A673 (cell line): ENCODE measurements at regions not wholly inside any gene's neighbourhood (a gene's known extent, or its start where the extent isn't known, plus 50 kb on each side); places are given as distances from the start of the nearest gene placed in this dataset.
A peak's percentile ranks its signal among the peaks of the same experiment; 100 is the strongest.

Experiments used
- BruUV-seq: library from RNA; stranded (reverse); fragments of 400-500 nt; replicated peaks from 2 replicates; lab custom pipeline; 2021; lab: Mats Ljungman, UMichigan
- CTCF ChIA-PET: fragments of 300-600 bp; sonication (Branson Sonifier 250); formaldehyde crosslinking; loops from one replicate; lab custom pipeline; 2022; ENCODE audit warnings: antibody characterized with exemption; lab: Charles Lee
- POLR2A ChIA-PET: fragments of 300-600 bp; sonication (Branson Sonifier 250); formaldehyde crosslinking; loops from one replicate; lab custom pipeline; 2022; ENCODE audit warnings: antibody characterized with exemption; ENCODE audit not compliant: low non-redundant PET; lab: Charles Lee
- DNase-seq: peaks from one replicate; pipeline ENCODE4 v3.0.0-alpha.2; 2015; ENCODE audit warnings: low spot score
- H3K27ac ChIP-seq: fragments of 200-600 bp; sonication (generic); 2 replicates; pipeline ENCODE4 v1.5.1; 2016; ENCODE audit warnings: mixed run types, low read depth, mild to moderate bottlenecking, mixed read lengths, antibody characterized with exemption, low read length; ENCODE audit not compliant: poor library complexity, severe bottlenecking
- H3K27me3 ChIP-seq: fragments of 200-600 bp; sonication (generic); replicated peaks from 2 replicates; pipeline ENCODE4 v1.6.1; 2017; ENCODE audit warnings: mixed run types, low read depth, mild to moderate bottlenecking, mixed read lengths, antibody characterized with exemption, low read length; ENCODE audit not compliant: insufficient read depth, poor library complexity
- H3K36me3 ChIP-seq: fragments of 200-600 bp; sonication (generic); 2 replicates; pipeline ENCODE4 v1.6.1; 2016; ENCODE audit warnings: mixed run types, mild to moderate bottlenecking, mixed read lengths, antibody characterized with exemption, low read length; ENCODE audit not compliant: insufficient read depth, poor library complexity, severe bottlenecking
- H3K4me1 ChIP-seq: fragments of 200-600 bp; sonication (generic); 2 replicates; pipeline ENCODE4 v1.6.1; 2017; ENCODE audit warnings: mixed run types, mild to moderate bottlenecking, mixed read lengths, antibody characterized with exemption, low read length; ENCODE audit not compliant: insufficient read depth, poor library complexity, severe bottlenecking
- H3K4me3 ChIP-seq: fragments of 200-600 bp; sonication (generic); 2 replicates; pipeline ENCODE4 v1.5.1; 2016; ENCODE audit warnings: low read depth, mixed run types, mild to moderate bottlenecking, mixed read lengths, low read length; ENCODE audit not compliant: poor library complexity, severe bottlenecking
- H3K9me3 ChIP-seq: fragments of 200-600 bp; sonication (generic); 2 replicates; pipeline ENCODE4 v1.6.1; 2016; ENCODE audit warnings: mixed run types, low read depth, mild to moderate bottlenecking, mixed read lengths, antibody characterized with exemption, low read length; ENCODE audit not compliant: poor library complexity, severe bottlenecking
- EZH2 ChIP-seq: fragments of 200-600 bp; sonication (generic); IDR thresholded peaks from 2 replicates; pipeline ENCODE4 v1.6.1; 2017; ENCODE audit warnings: borderline replicate concordance, low read depth, mild to moderate bottlenecking, mixed read lengths, antibody characterized with exemption, low read length; ENCODE audit not compliant: poor library complexity, severe bottlenecking
- intact Hi-C: fragments of 100-400 bp; cut with micrococcal nuclease; formaldehyde crosslinking; loops from one replicate; pipeline ENCODE4 v1.10.0; 2022; ENCODE audit not compliant: unreplicated experiment
- TF ChIP-seq, protein P1 (sequence below): fragments of 300-800, 200-600 bp; sonication (generic); conservative IDR thresholded peaks from 2 replicates; pipeline ENCODE4 v1.5.1; 2017; ENCODE audit warnings: low read depth, mild to moderate bottlenecking, antibody characterized with exemption, low read length, moderate library complexity, mixed read lengths

DNA sequence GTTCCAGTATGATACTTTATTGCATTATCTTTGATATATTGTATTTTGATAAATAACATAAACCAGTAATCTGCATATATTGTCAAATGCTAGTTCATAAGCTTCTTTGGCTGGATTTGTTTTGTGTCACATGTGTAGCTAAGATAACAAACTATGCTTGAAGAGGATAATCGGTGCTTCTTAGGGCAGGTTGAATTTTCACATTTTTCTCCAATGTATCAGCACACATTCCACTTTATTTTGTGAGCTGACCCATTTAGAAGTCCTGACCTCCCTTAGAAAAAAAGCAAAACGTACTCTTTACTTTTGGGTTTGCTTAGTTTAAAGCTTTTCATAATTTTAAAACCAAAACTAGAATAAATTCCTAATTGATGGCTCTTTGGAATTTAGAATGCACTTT, 277.7 kb upstream of the DDHD1 start:
- intact Hi-C loops: no loop called here
- no peak overlapping the region for H3K4me3 ChIP-seq
- BruUV-seq: no TSS peak
- no peaks in the 10 kb centered on the region for H3K9me3 ChIP-seq
- ChIA-PET CTCF (no interaction called here), POLR2A (interaction anchor here (0.6 kb wide), 1 partner anchor 188 kb away, joined by 3 read pairs; no protein-coding TSS in a partner anchor)
- TF ChIP-seq, protein P1, sequence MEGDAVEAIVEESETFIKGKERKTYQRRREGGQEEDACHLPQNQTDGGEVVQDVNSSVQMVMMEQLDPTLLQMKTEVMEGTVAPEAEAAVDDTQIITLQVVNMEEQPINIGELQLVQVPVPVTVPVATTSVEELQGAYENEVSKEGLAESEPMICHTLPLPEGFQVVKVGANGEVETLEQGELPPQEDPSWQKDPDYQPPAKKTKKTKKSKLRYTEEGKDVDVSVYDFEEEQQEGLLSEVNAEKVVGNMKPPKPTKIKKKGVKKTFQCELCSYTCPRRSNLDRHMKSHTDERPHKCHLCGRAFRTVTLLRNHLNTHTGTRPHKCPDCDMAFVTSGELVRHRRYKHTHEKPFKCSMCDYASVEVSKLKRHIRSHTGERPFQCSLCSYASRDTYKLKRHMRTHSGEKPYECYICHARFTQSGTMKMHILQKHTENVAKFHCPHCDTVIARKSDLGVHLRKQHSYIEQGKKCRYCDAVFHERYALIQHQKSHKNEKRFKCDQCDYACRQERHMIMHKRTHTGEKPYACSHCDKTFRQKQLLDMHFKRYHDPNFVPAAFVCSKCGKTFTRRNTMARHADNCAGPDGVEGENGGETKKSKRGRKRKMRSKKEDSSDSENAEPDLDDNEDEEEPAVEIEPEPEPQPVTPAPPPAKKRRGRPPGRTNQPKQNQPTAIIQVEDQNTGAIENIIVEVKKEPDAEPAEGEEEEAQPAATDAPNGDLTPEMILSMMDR: no peak
- TF ChIP-seq EZH2: no peak
- H3K27me3 ChIP-seq: peaks cover 8% of the 10 kb centered on the region
- no peak overlapping the region for H3K27ac ChIP-seq
- H3K4me1 ChIP-seq: no peaks in the 10 kb centered on the region
- no peak for DNase-seq
- no peaks in the 10 kb centered on the region for H3K36me3 ChIP-seq

DNA sequence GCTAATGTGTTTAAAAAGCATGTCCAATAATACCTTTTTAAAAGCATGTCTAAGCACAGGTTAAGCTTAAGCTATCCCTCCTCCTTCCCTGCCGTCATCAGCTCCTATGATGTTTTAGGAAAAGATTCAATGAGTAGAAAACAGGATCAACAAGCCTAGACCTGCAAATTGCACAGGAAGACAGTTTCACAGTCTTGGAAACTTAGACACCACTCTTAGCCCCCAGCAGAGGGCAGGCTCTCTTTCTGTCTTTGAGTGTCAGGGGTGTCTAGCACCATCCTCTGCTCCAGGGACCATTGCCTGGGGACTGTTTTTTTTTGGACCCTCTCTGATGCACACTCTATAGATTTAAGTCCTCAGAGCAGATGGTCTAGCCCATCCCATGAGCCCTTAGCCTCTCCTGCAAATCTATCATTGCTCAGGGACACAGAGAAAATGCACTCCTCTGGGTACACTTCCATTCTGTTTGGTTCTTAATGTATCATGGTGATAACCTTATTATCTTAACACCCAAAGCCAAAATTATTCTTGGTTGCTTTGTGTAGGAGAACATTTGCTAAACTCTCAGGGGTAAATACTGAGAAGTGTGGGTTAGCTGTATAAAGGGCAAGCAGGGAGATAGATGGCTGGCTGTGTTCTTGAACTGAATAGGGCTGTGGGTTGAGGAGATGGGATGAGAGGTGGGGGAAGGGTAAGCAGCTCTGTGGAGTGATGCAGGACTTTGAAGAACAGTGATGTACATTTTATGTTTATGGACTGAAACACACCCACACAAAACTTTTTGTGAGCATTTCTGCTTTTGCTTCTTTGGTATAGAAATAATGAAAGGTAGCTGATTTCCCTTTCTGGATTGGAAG, 259.9 kb upstream of the DDHD1 start:
- no peaks in the 10 kb centered on the region for H3K9me3 ChIP-seq
- no TSS peak for BruUV-seq

GRCh38 chr14:53411125-53411524, 258.0 kb upstream of the DDHD1 start:
- ChIA-PET POLR2A (no interaction called here), CTCF (no interaction called here)
- intact Hi-C loops: loop anchor here (10.0 kb wide), 1 partner anchor 764 kb away; no protein-coding TSS in a partner anchor
- Histone ChIP-seq H3K27me3 (no peaks in the 10 kb centered on the region), H3K27ac (no peak overlapping the region), H3K36me3 (no peaks in the 10 kb centered on the region), H3K4me3 (no peak overlapping the region), H3K9me3 (no peaks in the 10 kb centered on the region), H3K4me1 (no peaks in the 10 kb centered on the region)
- TF ChIP-seq EZH2: no peak
- TF ChIP-seq, protein P1: no peak
- BruUV-seq: no TSS peak
- DNase-seq: no peak

More for the DNA sequence above, 259.9 kb upstream of the DDHD1 start:
- H3K36me3 ChIP-seq: no peaks in the 10 kb centered on the region
- no peak for TF ChIP-seq EZH2
- TF ChIP-seq, protein P1: peak; percentile 68
- peak; percentile 25 for DNase-seq
- no peaks in the 10 kb centered on the region for H3K27me3 ChIP-seq
- intact Hi-C loops: loop anchor here (1.0 to 10.0 kb wide), 2 partner anchors 762 to 935 kb away; no protein-coding TSS in a partner anchor
- no peak overlapping the region for H3K4me3 ChIP-seq
- CTCF ChIA-PET: interaction anchor here (0.7 to 1.6 kb wide), 2 partner anchors 394 to 935 kb away, joined by 3 to 7 read pairs; no protein-coding TSS in a partner anchor
- no peak overlapping the region for H3K27ac ChIP-seq
- POLR2A ChIA-PET: no interaction called here
- no peaks in the 10 kb centered on the region for H3K4me1 ChIP-seq
